AG04450 (cell line): ENCODE measurements at regions not wholly inside any gene's neighbourhood (a gene's known extent, or its start where the extent isn't known, plus 50 kb on each side); places are given as distances from the start of the nearest gene placed in this dataset.

Experiments
- CTCF ChIA-PET: fragments of 300-600, 350-600 bp; formaldehyde crosslinking; extraction: SDS; loops from one replicate; lab custom pipeline; 2022; ENCODE audit warnings: antibody characterized with exemption, inconsistent platforms; lab: Charles Lee
- POLR2A ChIA-PET: fragments of 350-600 bp; formaldehyde crosslinking; extraction: SDS; loops from one replicate; lab custom pipeline; 2021; ENCODE audit warnings: antibody characterized with exemption, inconsistent platforms; lab: Yijun Ruan, JAX
- DNase-seq: peaks from one replicate; pipeline ENCODE4 v3.0.0-alpha.2; 2011; ENCODE audit warnings: low read depth, low spot score
- H3K27ac ChIP-seq: one replicate; pipeline ENCODE4 v1.5.1; 2012; ENCODE audit warnings: low read depth, low read length, control low read depth
- H3K27me3 ChIP-seq: one replicate; pipeline ENCODE4 v1.6.0; 2012; ENCODE audit warnings: low read length; ENCODE audit not compliant: control insufficient read depth, insufficient read depth
- H3K4me3 ChIP-seq: 2 replicates; pipeline ENCODE4 v1.5.1; 2011; ENCODE audit warnings: mild to moderate bottlenecking, low read depth, low read length, control low read depth
- H3K9me3 ChIP-seq: 2 replicates; pipeline ENCODE4 v1.5.1; 2012; ENCODE audit warnings: low read length; ENCODE audit not compliant: control insufficient read depth, insufficient read depth
- TF ChIP-seq, protein P1 (sequence below): IDR thresholded peaks from 2 replicates; pipeline ENCODE4 v1.5.1; 2011; ENCODE audit warnings: low read depth, low read length, control low read depth, inconsistent platforms

GRCh38 chr1:9449110-9449627 lies 90.1 kb upstream of the SLC25A33 start:
- peak overlapping the region; percentile 2 for H3K27ac ChIP-seq
- CTCF ChIA-PET = interaction anchor here (0.6 to 0.8 kb wide), 3 partner anchors 10 to 66 kb away, joined by 3 read pairs; no protein-coding TSS in a partner anchor
- DNase-seq = no peak

DNA sequence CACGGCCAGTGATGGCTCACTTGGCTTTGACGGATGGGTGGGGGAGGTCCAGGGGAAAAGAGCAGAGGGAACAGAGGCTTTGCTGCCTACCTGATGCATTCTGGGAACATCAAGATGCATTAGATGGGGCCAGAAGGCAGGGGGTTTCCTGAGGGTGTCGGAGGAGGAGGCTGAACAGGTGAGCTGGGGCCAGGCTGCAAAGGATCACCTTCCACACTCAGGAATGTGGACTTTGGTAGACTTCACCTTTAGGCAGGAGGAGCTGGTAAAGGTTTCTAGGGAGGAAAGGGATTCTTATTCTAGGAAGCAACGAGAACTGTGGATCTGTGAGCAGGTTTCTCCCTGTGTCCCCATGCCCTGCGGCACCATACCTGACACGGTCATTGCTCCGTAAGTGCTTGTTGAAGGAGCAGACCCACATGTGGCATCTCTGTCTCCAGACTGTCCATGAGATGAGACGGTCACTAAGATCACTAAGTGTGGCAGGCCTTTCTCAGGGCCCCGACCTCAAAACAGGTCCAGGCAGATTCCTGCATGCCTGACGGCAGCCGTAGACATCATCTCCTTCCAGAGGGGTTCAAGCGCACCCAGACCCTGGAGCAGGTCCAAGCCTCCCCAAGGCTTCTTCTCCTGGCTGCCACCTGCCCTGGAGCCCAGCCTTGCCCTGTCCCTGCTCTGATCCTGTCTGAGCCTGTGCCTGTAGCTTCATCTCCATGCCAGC lies 89.1 kb upstream of the SLC25A33 start:
- TF ChIP-seq, protein P1, sequence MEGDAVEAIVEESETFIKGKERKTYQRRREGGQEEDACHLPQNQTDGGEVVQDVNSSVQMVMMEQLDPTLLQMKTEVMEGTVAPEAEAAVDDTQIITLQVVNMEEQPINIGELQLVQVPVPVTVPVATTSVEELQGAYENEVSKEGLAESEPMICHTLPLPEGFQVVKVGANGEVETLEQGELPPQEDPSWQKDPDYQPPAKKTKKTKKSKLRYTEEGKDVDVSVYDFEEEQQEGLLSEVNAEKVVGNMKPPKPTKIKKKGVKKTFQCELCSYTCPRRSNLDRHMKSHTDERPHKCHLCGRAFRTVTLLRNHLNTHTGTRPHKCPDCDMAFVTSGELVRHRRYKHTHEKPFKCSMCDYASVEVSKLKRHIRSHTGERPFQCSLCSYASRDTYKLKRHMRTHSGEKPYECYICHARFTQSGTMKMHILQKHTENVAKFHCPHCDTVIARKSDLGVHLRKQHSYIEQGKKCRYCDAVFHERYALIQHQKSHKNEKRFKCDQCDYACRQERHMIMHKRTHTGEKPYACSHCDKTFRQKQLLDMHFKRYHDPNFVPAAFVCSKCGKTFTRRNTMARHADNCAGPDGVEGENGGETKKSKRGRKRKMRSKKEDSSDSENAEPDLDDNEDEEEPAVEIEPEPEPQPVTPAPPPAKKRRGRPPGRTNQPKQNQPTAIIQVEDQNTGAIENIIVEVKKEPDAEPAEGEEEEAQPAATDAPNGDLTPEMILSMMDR = no peak
- no peak overlapping the region for H3K4me3 ChIP-seq
- H3K27me3 ChIP-seq = no peaks in the 10 kb centered on the region
- no peak for DNase-seq
- ChIA-PET CTCF (interaction anchor here (0.8 kb wide), 2 partner anchors 11 to 40 kb away, joined by 3 read pairs; no protein-coding TSS in a partner anchor), POLR2A (no interaction called here)
- H3K27ac ChIP-seq = no peak overlapping the region
- H3K9me3 ChIP-seq = no peaks in the 10 kb centered on the region

More at GRCh38 chr1:9449110-9449627, 90.1 kb upstream of the SLC25A33 start:
- Histone ChIP-seq H3K27me3 (no peaks in the 10 kb centered on the region), H3K4me3 (no peak overlapping the region), H3K9me3 (no peaks in the 10 kb centered on the region)
- TF ChIP-seq, protein P1 = no peak
- POLR2A ChIA-PET = no interaction called here

- CTCF ChIA-PET = no interaction called here
- POLR2A ChIA-PET = no interaction called here
- Histone ChIP-seq H3K4me3 (no peak overlapping the region), H3K27me3 (no peaks in the 10 kb centered on the region), H3K27ac (no peak overlapping the region), H3K9me3 (no peaks in the 10 kb centered on the region)
- TF ChIP-seq, protein P1 = no peak
- no peak for DNase-seq
Measured at GRCh38 chr1:9451081-9451480, 88.2 kb upstream of the SLC25A33 start.

- CTCF ChIA-PET = interaction anchor here (1.2 kb wide), 1 partner anchor 163 kb away, joined by 4 read pairs; no protein-coding TSS in a partner anchor
- TF ChIP-seq, protein P1 = no peak
- POLR2A ChIA-PET = no interaction called here
- no peak for DNase-seq
- H3K27me3 ChIP-seq = no peaks in the 10 kb centered on the region
- no peaks in the 10 kb centered on the region for H3K9me3 ChIP-seq
- H3K27ac ChIP-seq = no peak overlapping the region
- H3K4me3 ChIP-seq = no peak overlapping the region
Measured at GRCh38 chr1:9452516-9453140, 86.6 kb upstream of the SLC25A33 start.

- ChIA-PET CTCF (no interaction called here), POLR2A (no interaction called here)
- no peak for DNase-seq
- H3K9me3 ChIP-seq = no peaks in the 10 kb centered on the region
- H3K27me3 ChIP-seq = no peaks in the 10 kb centered on the region
- no peak overlapping the region for H3K27ac ChIP-seq
- H3K4me3 ChIP-seq = no peak overlapping the region
- TF ChIP-seq, protein P1 = no peak
Measured at GRCh38 chr1:9453375-9453774, 85.9 kb upstream of the SLC25A33 start.
